Lung (tissue), 11 donors: ENCODE measurements at regions not wholly inside any gene's neighbourhood (a gene's known extent, or its start where the extent isn't known, plus 50 kb on each side); places are given as distances from the start of the nearest gene placed in this dataset.

Experiments
- ATAC-seq: fragments of 200-7000 bp; cut with Tn5 transposase; one replicate; pipeline ENCODE4 v1.9.1; 2020; ENCODE audit warnings: moderate number of reproducible peaks; ENCODE audit not compliant: insufficient read depth, low FRiP score
- DNase-seq, 3 donors: peaks; one replicate each; pipeline ENCODE4 v3.0.0-alpha.2; 2013 to 2017
- H3K27ac ChIP-seq, 2 donors: one replicate each; pipeline ENCODE4 v1.5.1; 2013; ENCODE audit warnings: mild to moderate bottlenecking in 2 of 2, moderate library complexity in 2 of 2, control low read depth in 1 of 2, inconsistent platforms in 1 of 2, low read depth in 1 of 2, low read length in 1 of 2
- H3K27me3 ChIP-seq, 3 donors: one replicate each; pipeline ENCODE4 v1.5.1; 2013; ENCODE audit warnings: low read length in 2 of 3; ENCODE audit not compliant: control insufficient read depth in 3 of 3, insufficient read depth in 3 of 3
- H3K36me3 ChIP-seq, 4 donors: one replicate each; pipeline ENCODE4 v1.5.1; 2013; ENCODE audit warnings: low read length in 4 of 4, mild to moderate bottlenecking in 1 of 4, moderate library complexity in 1 of 4; ENCODE audit not compliant: control insufficient read depth in 4 of 4, insufficient read depth in 4 of 4
- H3K4me1 ChIP-seq, 5 donors: one replicate each; pipeline ENCODE4 v1.5.1; 2013; ENCODE audit warnings: low read length in 5 of 5, mild to moderate bottlenecking in 2 of 5, moderate library complexity in 1 of 5; ENCODE audit not compliant: control insufficient read depth in 5 of 5, insufficient read depth in 5 of 5
- H3K4me3 ChIP-seq: one replicate; pipeline ENCODE4 v1.5.1; 2013; ENCODE audit warnings: mild to moderate bottlenecking, control low read depth, moderate library complexity
- H3K9ac ChIP-seq, 2 donors: one replicate each; pipeline ENCODE4 v1.5.1; 2013; ENCODE audit warnings: low read length in 2 of 2, control low read depth in 1 of 2; ENCODE audit not compliant: insufficient read depth in 1 of 2
- H3K9me3 ChIP-seq, 4 donors: one replicate each; pipeline ENCODE4 v1.5.1; 2013; ENCODE audit warnings: low read length in 3 of 4, mild to moderate bottlenecking in 1 of 4, moderate library complexity in 1 of 4; ENCODE audit not compliant: control insufficient read depth in 4 of 4, insufficient read depth in 3 of 4
- CTCF ChIP-seq: IDR thresholded peaks from 2 replicates; pipeline ENCODE4 v1.5.1; 2012; ENCODE audit warnings: mild to moderate bottlenecking; ENCODE audit errors: control extremely low read depth, extremely low read depth
- WGBS, 2 donors: extraction: QIAGEN DNeasy Blood & Tissue Kit; methylation state at CpG; one replicate each; pipeline ENCODE4 v1.1.7; 2013; 5-methylcytosine and 5-hydroxymethylcytosine counted together
- donor health status: control.
- donor health status: control.
- donor health status: Bipolar disorder and iron deficiency.
- donor health status: healthy.
- donor health status: DM: yes; HTN: yes; CAD: no.

- WGBS, 2 donors: 48% methylated on average over 2 of the region's 2 CpGs
- no peak for ATAC-seq
- H3K9me3 ChIP-seq: no peaks in the 10 kb centered on the region
These were observed 1757.3 kb downstream of the PCDH7 start for GRCh38 chr4:32477518-32477917.

DNA sequence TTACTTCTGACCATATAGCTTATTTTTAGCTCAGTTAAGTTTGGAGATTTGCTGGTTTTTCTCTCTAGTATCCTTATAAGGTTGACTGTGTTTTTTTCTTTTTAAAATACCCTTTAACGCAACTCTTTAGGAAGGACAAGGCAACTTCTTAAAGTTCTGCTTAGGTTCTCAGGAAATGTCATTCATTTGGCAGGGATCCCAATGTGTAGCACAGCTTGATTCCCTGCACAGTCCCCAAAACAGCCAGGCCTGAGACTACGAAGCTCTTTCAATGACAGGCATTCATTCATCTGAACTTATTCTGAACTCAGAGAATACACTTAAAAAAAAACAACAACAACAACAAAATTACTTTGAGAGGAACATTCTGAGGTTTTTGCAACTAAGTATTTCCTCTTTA, 1765.8 kb downstream of the PCDH7 start:
- Histone ChIP-seq H3K9me3 (no peaks in the 10 kb centered on the region), H3K9ac (no peak overlapping the region), H3K4me1 (peaks cover 0 to 7% (median 0%) of the 10 kb centered on the region in 5 donors), H3K36me3 (no peaks in the 10 kb centered on the region), H3K27ac (no peak overlapping the region), H3K4me3 (no peak overlapping the region), H3K27me3 (no peaks in the 10 kb centered on the region)
- DNase-seq (peak; percentile 15 to 79 (median 68)), ATAC-seq (no peak)
- TF ChIP-seq CTCF: no peak
- 9 to 15% methylated on average over 2 of the region's 2 CpGs for WGBS, 2 donors

More at GRCh38 chr4:32477518-32477917, 1757.3 kb downstream of the PCDH7 start:
- no peak for TF ChIP-seq CTCF
- Histone ChIP-seq H3K4me1 (peaks cover 0 to 11% (median 0%) of the 10 kb centered on the region in 5 donors), H3K36me3 (no peaks in the 10 kb centered on the region), H3K27ac (no peak overlapping the region), H3K27me3 (no peaks in the 10 kb centered on the region), H3K4me3 (no peak overlapping the region), H3K9ac (no peak overlapping the region)
- DNase-seq: peak in 2 of 3 donors; percentile 68 to 77

GRCh38 chr4:32488690-32489089, 1768.5 kb downstream of the PCDH7 start:
- no peak overlapping the region for H3K9ac ChIP-seq
- no peaks in the 10 kb centered on the region for H3K27me3 ChIP-seq
- no peaks in the 10 kb centered on the region for H3K36me3 ChIP-seq
- 44 to 60% methylated on average over 1 of the region's 1 CpG for WGBS, 2 donors
- no peak overlapping the region for H3K4me3 ChIP-seq
- no peak for TF ChIP-seq CTCF
- H3K4me1 ChIP-seq: peaks cover 0 to 7% (median 0%) of the 10 kb centered on the region in 5 donors
- no peaks in the 10 kb centered on the region for H3K9me3 ChIP-seq
- ATAC-seq (no peak), DNase-seq (peak in 1 of 3 donors; percentile 17)
- H3K27ac ChIP-seq: no peak overlapping the region

DNA sequence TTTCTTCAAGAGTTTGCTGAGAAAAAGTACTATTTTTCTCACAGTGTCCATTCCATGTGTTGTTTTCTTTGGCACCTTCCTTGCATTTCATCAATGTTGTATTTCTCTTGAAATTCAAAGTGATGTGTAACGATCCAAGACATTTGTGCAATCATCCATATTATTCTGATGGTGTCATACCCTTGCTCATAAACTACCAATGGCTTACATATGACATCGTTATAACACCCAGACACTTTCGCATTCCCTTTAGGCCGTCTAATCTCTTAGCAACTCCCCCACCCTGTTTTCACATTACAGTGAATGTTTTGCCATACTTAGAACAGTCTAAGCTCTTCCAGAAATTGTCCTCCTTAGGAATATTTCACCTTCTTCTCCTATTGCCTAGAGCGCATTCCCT, 1779.0 kb downstream of the PCDH7 start:
- TF ChIP-seq CTCF: no peak
- Histone ChIP-seq H3K4me3 (no peak overlapping the region), H3K27me3 (no peaks in the 10 kb centered on the region), H3K27ac (no peak overlapping the region), H3K36me3 (no peaks in the 10 kb centered on the region), H3K9me3 (peaks cover 0 to 3% (median 0%) of the 10 kb centered on the region in 4 donors), H3K9ac (no peak overlapping the region), H3K4me1 (no peaks in the 10 kb centered on the region)
- DNase-seq (no peak), ATAC-seq (no peak)
- WGBS, 2 donors: 84 to 90% methylated on average over 5 of the region's 5 CpGs
